MCF 10A (cell line): ENCODE measurements at regions not wholly inside any gene's neighbourhood (a gene's known extent, or its start where the extent isn't known, plus 50 kb on each side); places are given as distances from the start of the nearest gene placed in this dataset.

Source experiments
- BruUV-seq: library from RNA; stranded (reverse); fragments of 400-500 nt; replicated peaks from 2 replicates; lab custom pipeline; 2021; lab: Mats Ljungman, UMichigan
- CTCF ChIA-PET: fragments of 300-600 bp; sonication (Branson Sonifier 250); formaldehyde crosslinking; extraction: SDS; loops from one replicate; lab custom pipeline; 2021; ENCODE audit warnings: antibody characterized with exemption, inconsistent platforms; lab: Yijun Ruan, JAX
- POLR2A ChIA-PET: fragments of 300-600, 350-650 bp; sonication (Branson Sonifier 250); formaldehyde crosslinking; extraction: SDS; loops from one replicate; lab custom pipeline; 2020; ENCODE audit warnings: antibody characterized with exemption, inconsistent platforms; lab: Yijun Ruan, JAX
- DNase-seq: peaks from one replicate; pipeline ENCODE4 v3.0.0-alpha.2; 2018; ENCODE audit not compliant: unreplicated experiment
- H3K27ac Mint-ChIP-seq: one replicate; pipeline ENCODE4 v1.8.0; 2022; ENCODE audit warnings: mild to moderate bottlenecking, low read depth, mixed read lengths; ENCODE audit not compliant: unreplicated experiment
- H3K27me3 Mint-ChIP-seq: one replicate; pipeline ENCODE4 v1.8.0; 2022; ENCODE audit warnings: mixed read lengths; ENCODE audit not compliant: insufficient read depth, unreplicated experiment
- H3K36me3 Mint-ChIP-seq: one replicate; pipeline ENCODE4 v1.8.0; 2022; ENCODE audit warnings: mild to moderate bottlenecking, moderate library complexity, mixed read lengths; ENCODE audit not compliant: insufficient read depth, unreplicated experiment
- H3K4me1 Mint-ChIP-seq: one replicate; pipeline ENCODE4 v1.8.0; 2022; ENCODE audit warnings: mixed read lengths; ENCODE audit not compliant: insufficient read depth, unreplicated experiment
- H3K4me3 Mint-ChIP-seq: one replicate; pipeline ENCODE4 v1.8.0; 2022; ENCODE audit warnings: mild to moderate bottlenecking, moderate library complexity, mixed read lengths; ENCODE audit not compliant: unreplicated experiment
- H3K9me3 Mint-ChIP-seq: one replicate; pipeline ENCODE4 v1.8.0; 2022; ENCODE audit warnings: mixed read lengths; ENCODE audit not compliant: unreplicated experiment
- CTCF ChIP-seq: fragments of 200-600 bp; IDR thresholded peaks from one replicate; pipeline ENCODE4 v1.8.0; 2022; ENCODE audit warnings: antibody characterized with exemption, mild to moderate bottlenecking; ENCODE audit not compliant: unreplicated experiment
- intact Hi-C: fragments of 100-400 bp; cut with micrococcal nuclease; formaldehyde crosslinking; loops from 2 replicates; pipeline ENCODE4 v1.14.1; 2022

- Mint-ChIP-seq H3K27ac (peak overlapping the region; percentile 50), H3K4me3 (no peak overlapping the region), H3K36me3 (no peaks in the 10 kb centered on the region), H3K4me1 (peaks cover 17% of the 10 kb centered on the region), H3K9me3 (no peaks in the 10 kb centered on the region), H3K27me3 (peaks cover 6% of the 10 kb centered on the region)
- BruUV-seq: no TSS peak
- CTCF ChIA-PET: no interaction called here
- TF ChIP-seq CTCF: no peak
- DNase-seq: no peak
- intact Hi-C loops: loop anchor here (1.0 kb wide), 1 partner anchor 29 kb away; no protein-coding TSS in a partner anchor
- POLR2A ChIA-PET: no interaction called here
Measured at GRCh38 chr18:45324101-45324494, 291.2 kb upstream of the SLC14A2 start.

- Mint-ChIP-seq H3K9me3 (no peaks in the 10 kb centered on the region), H3K4me3 (no peak overlapping the region), H3K27ac (peak overlapping the region; percentile 50), H3K27me3 (peaks cover under 1% of the 10 kb centered on the region), H3K36me3 (no peaks in the 10 kb centered on the region), H3K4me1 (peaks cover 17% of the 10 kb centered on the region)
- POLR2A ChIA-PET: interaction anchor here (0.9 kb wide), 2 partner anchors 21 to 157 kb away, joined by 3 read pairs; no protein-coding TSS in a partner anchor
- peak; percentile 89 for DNase-seq
- CTCF ChIA-PET: no interaction called here
- no TSS peak for BruUV-seq
- no peak for TF ChIP-seq CTCF
- intact Hi-C loops: loop anchor here (1.0 kb wide), 1 partner anchor 29 kb away; no protein-coding TSS in a partner anchor
Measured at GRCh38 chr18:45324495-45325113, 290.7 kb upstream of the SLC14A2 start.

- H3K27ac Mint-ChIP-seq: no peak overlapping the region
- POLR2A ChIA-PET: no interaction called here
- TF ChIP-seq CTCF: no peak
- H3K36me3 Mint-ChIP-seq: no peaks in the 10 kb centered on the region
- DNase-seq: no peak
- BruUV-seq: no TSS peak
- H3K9me3 Mint-ChIP-seq: no peaks in the 10 kb centered on the region
- H3K4me1 Mint-ChIP-seq: peaks cover 17% of the 10 kb centered on the region
- intact Hi-C loops: no loop called here
- CTCF ChIA-PET: interaction anchor here (0.6 to 1.1 kb wide), 3 partner anchors 15 to 482 kb away, joined by 3 to 5 read pairs (median 3); no protein-coding TSS in a partner anchor
- H3K4me3 Mint-ChIP-seq: no peak overlapping the region
- no peaks in the 10 kb centered on the region for H3K27me3 Mint-ChIP-seq
Measured at GRCh38 chr18:45325778-45326177, 289.5 kb upstream of the SLC14A2 start.

- Mint-ChIP-seq H3K4me1 (peaks cover 15% of the 10 kb centered on the region), H3K4me3 (no peak overlapping the region), H3K36me3 (no peaks in the 10 kb centered on the region), H3K27ac (no peak overlapping the region), H3K9me3 (no peaks in the 10 kb centered on the region), H3K27me3 (no peaks in the 10 kb centered on the region)
- intact Hi-C loops: no loop called here
- POLR2A ChIA-PET: no interaction called here
- DNase-seq: no peak
- no TSS peak for BruUV-seq
- CTCF ChIA-PET: no interaction called here
- TF ChIP-seq CTCF: no peak
Measured at GRCh38 chr18:45326505-45326904, 288.8 kb upstream of the SLC14A2 start.
